Small intestine (tissue), 7 donors: ENCODE measurements at regions not wholly inside any gene's neighbourhood (a gene's known extent, or its start where the extent isn't known, plus 50 kb on each side); places are given as distances from the start of the nearest gene placed in this dataset.
"Not testable (repeated sequence)": the region's sequence is repeated elsewhere in the genome, so short reads cannot be mapped to it uniquely, and the experiment has no call there.

ENCODE experiments used
- DNase-seq, 2 donors: peaks; one replicate each; pipeline versions ENCODE4 v3.0.0 to v3.0.0-alpha.2; 2013
- FAIRE-seq: peaks from 2 replicates; lab custom pipeline; 2012; peaks lifted over from hg19 to GRCh38; lab: Jason Lieb, UNC
- H3K27ac ChIP-seq, 3 donors: one replicate each; pipeline ENCODE4 v1.5.1; 2013; ENCODE audit warnings: low read length in 2 of 3, mild to moderate bottlenecking in 2 of 3, control low read depth in 1 of 3, inconsistent platforms in 1 of 3, low read depth in 1 of 3, moderate library complexity in 1 of 3
- H3K27me3 ChIP-seq, 3 donors: one replicate each; pipeline ENCODE4 v1.6.1; 2013; ENCODE audit warnings: low read length in 3 of 3, inconsistent platforms in 1 of 3; ENCODE audit not compliant: control insufficient read depth in 3 of 3, insufficient read depth in 3 of 3
- H3K36me3 ChIP-seq, 3 donors: one replicate each; pipeline ENCODE4 v1.6.1; 2013; ENCODE audit warnings: low read length in 3 of 3, inconsistent platforms in 1 of 3, low read depth in 1 of 3, mild to moderate bottlenecking in 1 of 3, moderate library complexity in 1 of 3; ENCODE audit not compliant: control insufficient read depth in 3 of 3, insufficient read depth in 2 of 3
- H3K4me1 ChIP-seq, 3 donors: one replicate each; pipeline ENCODE4 v1.6.1; 2013; ENCODE audit warnings: low read length in 2 of 3, inconsistent platforms in 1 of 3, low read depth in 1 of 3, mild to moderate bottlenecking in 1 of 3, moderate library complexity in 1 of 3; ENCODE audit not compliant: control insufficient read depth in 3 of 3, insufficient read depth in 2 of 3
- H3K4me3 ChIP-seq, 3 donors: one replicate each; pipeline ENCODE4 v1.5.1; 2013; ENCODE audit warnings: low read length in 3 of 3, control low read depth in 1 of 3, inconsistent platforms in 1 of 3, low read depth in 1 of 3, mild to moderate bottlenecking in 1 of 3, moderate library complexity in 1 of 3
- H3K9me3 ChIP-seq, 2 donors: one replicate each; pipeline ENCODE4 v1.6.1; 2013; ENCODE audit warnings: low read depth in 1 of 2, low read length in 1 of 2; ENCODE audit not compliant: control insufficient read depth in 2 of 2, insufficient read depth in 1 of 2
- WGBS, 3 donors: extraction: QIAGEN DNeasy Blood & Tissue Kit; methylation state at CpG; one replicate each; pipeline ENCODE4 v1.1.7; 2013; 5-methylcytosine and 5-hydroxymethylcytosine counted together
- donor health status: healthy with polysubstance abuse.
- donor health status: control.
- donor health status: control.
- donor health status: Bipolar disorder and iron deficiency.
- donor health status: healthy.

- WGBS, 3 donors: 82 to 89% (median 87%) methylated on average over 6 to 8 of the region's 12 CpGs
- not testable (repeated sequence) for H3K27ac ChIP-seq, H3K27me3 ChIP-seq, DNase-seq, FAIRE-seq, H3K4me3 ChIP-seq, H3K36me3 ChIP-seq, H3K4me1 ChIP-seq, H3K9me3 ChIP-seq
Observed at GRCh38 chr17:20654575-20654974, 75.1 kb downstream of the CDRT15L2 start.

- peak; percentile 41 to 43 for DNase-seq
Observed at GRCh38 chr17:20665103-20665955, 85.8 kb downstream of the CDRT15L2 start.

GRCh38 chr17:20666689-20667088, 87.2 kb downstream of the CDRT15L2 start:
- peak; percentile 24 to 29 for DNase-seq
- not testable (repeated sequence) for H3K36me3 ChIP-seq, H3K4me1 ChIP-seq, H3K27ac ChIP-seq, H3K9me3 ChIP-seq, H3K4me3 ChIP-seq, FAIRE-seq, H3K27me3 ChIP-seq
- WGBS, 3 donors: 62 to 72% (median 67%) methylated on average over 6 of the region's 6 CpGs

More at GRCh38 chr17:20665103-20665955, 85.8 kb downstream of the CDRT15L2 start:
- not testable (repeated sequence) for H3K4me1 ChIP-seq, H3K36me3 ChIP-seq, H3K27me3 ChIP-seq, H3K4me3 ChIP-seq, H3K9me3 ChIP-seq
- H3K27ac ChIP-seq: peak overlapping the region in 1 of 3 donors; percentile 69
- FAIRE-seq: peak; percentile 96
- 9 to 23% (median 21%) methylated on average over 2 to 4 of the region's 6 CpGs for WGBS, 3 donors

GRCh38 chr17:20667712-20668111, 88.2 kb downstream of the CDRT15L2 start:
- not testable (repeated sequence) for H3K4me3 ChIP-seq, H3K27me3 ChIP-seq, H3K9me3 ChIP-seq, H3K27ac ChIP-seq, DNase-seq, H3K4me1 ChIP-seq, H3K36me3 ChIP-seq, FAIRE-seq
- 41 to 59% (median 57%) methylated on average over 2 of the region's 2 CpGs for WGBS, 3 donors

GRCh38 chr17:20668316-20668715, 88.8 kb downstream of the CDRT15L2 start:
- not testable (repeated sequence) for H3K9me3 ChIP-seq, FAIRE-seq, H3K36me3 ChIP-seq, H3K27me3 ChIP-seq, H3K27ac ChIP-seq, DNase-seq, H3K4me3 ChIP-seq, H3K4me1 ChIP-seq
- 62 to 64% (median 63%) methylated on average over 4 of the region's 4 CpGs for WGBS, 3 donors

GRCh38 chr17:20668868-20669267, 89.3 kb downstream of the CDRT15L2 start:
- not testable (repeated sequence) for FAIRE-seq, H3K4me1 ChIP-seq, H3K9me3 ChIP-seq, H3K4me3 ChIP-seq, DNase-seq, H3K27ac ChIP-seq, H3K36me3 ChIP-seq, H3K27me3 ChIP-seq

GRCh38 chr17:20670506-20670905, 91.0 kb downstream of the CDRT15L2 start:
- no CpG with 5 or more reads among the region's 3 CpGs for WGBS, 3 donors
- not testable (repeated sequence) for H3K4me3 ChIP-seq, H3K9me3 ChIP-seq, H3K4me1 ChIP-seq, H3K36me3 ChIP-seq, H3K27me3 ChIP-seq, FAIRE-seq, H3K27ac ChIP-seq, DNase-seq

- H3K27me3 ChIP-seq, H3K36me3 ChIP-seq, FAIRE-seq, H3K4me1 ChIP-seq, H3K27ac ChIP-seq, DNase-seq, H3K9me3 ChIP-seq, H3K4me3 ChIP-seq: not testable (repeated sequence)
- 81 to 100% (median 81%) methylated on average over 2 of the region's 2 CpGs for WGBS, 3 donors
Observed at GRCh38 chr17:20674374-20674773, 94.8 kb downstream of the CDRT15L2 start.

- not testable (repeated sequence) for FAIRE-seq
Observed at GRCh38 chr17:20675707-20676106, 96.2 kb downstream of the CDRT15L2 start.

More at GRCh38 chr17:20675707-20676106, 96.2 kb downstream of the CDRT15L2 start:
- not testable (repeated sequence) for H3K27me3 ChIP-seq, H3K4me1 ChIP-seq, H3K36me3 ChIP-seq, H3K4me3 ChIP-seq, DNase-seq, H3K9me3 ChIP-seq, H3K27ac ChIP-seq
- 62 to 70% (median 67%) methylated on average over 2 of the region's 2 CpGs for WGBS, 3 donors
